GM23338 (cell line): ENCODE measurements at regions not wholly inside any gene's neighbourhood (a gene's known extent, or its start where the extent isn't known, plus 50 kb on each side); places are given as distances from the start of the nearest gene placed in this dataset.

Experiments
- ATAC-seq: fragments of 200-7000 bp; cut with Tn5 transposase; 3 replicates; pipeline ENCODE4 v1.9.1; 2020
- DNase-seq: peaks from one replicate; pipeline ENCODE4 v3.0.0-alpha.2; 2015; ENCODE audit warnings: low spot score
- H2AFZ ChIP-seq: fragments of 200-600 bp; sonication (generic); 2 replicates; pipeline ENCODE4 v1.8.0; 2016; ENCODE audit warnings: antibody characterized with exemption, mild to moderate bottlenecking, moderate library complexity
- H3F3A ChIP-seq: fragments of 200-600 bp; sonication (generic); replicated peaks from 2 replicates; pipeline ENCODE4 v1.8.0; 2017; ENCODE audit warnings: antibody characterized with exemption, mixed run types, low read depth
- H3K27ac ChIP-seq: fragments of 200-600 bp; sonication (generic); 2 replicates; pipeline ENCODE4 v1.6.1; 2016; ENCODE audit warnings: low read depth
- H3K27me3 ChIP-seq: fragments of 200-600 bp; sonication (generic); 2 replicates; pipeline ENCODE4 v1.8.0; 2016; ENCODE audit warnings: mild to moderate bottlenecking, mixed run types, moderate library complexity; ENCODE audit not compliant: insufficient read depth
- H3K36me3 ChIP-seq: fragments of 200-600 bp; sonication (generic); 2 replicates; pipeline ENCODE4 v1.8.0; 2016; ENCODE audit warnings: mild to moderate bottlenecking; ENCODE audit not compliant: insufficient read depth
- H3K4me1 ChIP-seq: fragments of 200-600 bp; sonication (generic); 2 replicates; pipeline ENCODE4 v1.8.0; 2016; ENCODE audit warnings: mild to moderate bottlenecking, moderate library complexity; ENCODE audit not compliant: insufficient read depth
- H3K4me2 ChIP-seq: fragments of 200-600 bp; sonication (generic); 2 replicates; pipeline ENCODE4 v1.7.1; 2017; ENCODE audit warnings: mixed run types
- H3K4me3 ChIP-seq: fragments of 200-600 bp; sonication (generic); 2 replicates; pipeline ENCODE4 v1.6.1; 2016; ENCODE audit warnings: mixed run types
- H3K79me2 ChIP-seq: fragments of 200-600 bp; sonication (generic); replicated peaks from 2 replicates; pipeline ENCODE4 v1.8.0; 2017; ENCODE audit warnings: mild to moderate bottlenecking; ENCODE audit not compliant: insufficient read depth
- H3K9me2 ChIP-seq: fragments of 200-600 bp; sonication (generic); 2 replicates; pipeline ENCODE4 v1.8.0; 2017; ENCODE audit not compliant: insufficient read depth
- H4K20me1 ChIP-seq: fragments of 200-600 bp; sonication (generic); replicated peaks from 2 replicates; pipeline ENCODE4 v1.8.0; 2017; ENCODE audit warnings: mild to moderate bottlenecking; ENCODE audit not compliant: insufficient read depth
- H3K27ac Mint-ChIP-seq: 2 replicates; pipeline ENCODE4 v1.8.0; 2020; ENCODE audit warnings: inconsistent platforms, mild to moderate bottlenecking, moderate library complexity, mixed read lengths
- H3K27me3 Mint-ChIP-seq: 3 replicates; pipeline ENCODE4 v1.8.0; 2022; ENCODE audit warnings: low read depth, mild to moderate bottlenecking, moderate library complexity, mixed read lengths, inconsistent platforms; ENCODE audit not compliant: insufficient read depth, poor library complexity
- H3K36me3 Mint-ChIP-seq: 3 replicates; pipeline ENCODE4 v1.8.0; 2021; ENCODE audit warnings: low read depth, mild to moderate bottlenecking, inconsistent platforms, moderate library complexity, mixed read lengths
- H3K4me1 Mint-ChIP-seq: 3 replicates; pipeline ENCODE4 v1.8.0; 2020; ENCODE audit warnings: mild to moderate bottlenecking, inconsistent platforms, mixed read lengths
- H3K4me3 Mint-ChIP-seq: 3 replicates; pipeline ENCODE4 v1.8.0; 2021; ENCODE audit warnings: moderate library complexity, mild to moderate bottlenecking, inconsistent platforms, mixed read lengths
- H3K9me3 Mint-ChIP-seq: 3 replicates; pipeline ENCODE4 v1.8.0; 2020; ENCODE audit warnings: moderate library complexity, mild to moderate bottlenecking, inconsistent platforms, mixed read lengths
- CREB1 ChIP-seq: fragments of 250-450 bp; sonication (Bioruptor Pico); IDR thresholded peaks from 2 replicates; pipeline ENCODE4 v1.5.0; 2020; ENCODE audit warnings: low read depth, mild to moderate bottlenecking, moderate library complexity
- CTCF ChIP-seq, 2 experiments: fragments of 200-600 bp in 1 of 2; sonication (generic) in 1 of 2; conservative IDR thresholded peaks; 2 replicates each; pipeline versions ENCODE4 v1.5.1 to v1.6.1; 2016 to 2017; ENCODE audit warnings: antibody characterized with exemption in 2 of 2, low read depth in 2 of 2, mild to moderate bottlenecking in 2 of 2, moderate library complexity in 1 of 2
- EZH2 ChIP-seq: fragments of 200-600 bp; sonication (generic); IDR thresholded peaks from one replicate; pipeline ENCODE4 v1.8.0; 2017; ENCODE audit warnings: antibody characterized with exemption, mild to moderate bottlenecking, low read depth; ENCODE audit not compliant: unreplicated experiment
- POLR2AphosphoS5 ChIP-seq: IDR thresholded peaks from 2 replicates; pipeline ENCODE4 v1.6.1; 2016; ENCODE audit warnings: antibody characterized with exemption, low read depth
- STAT1 ChIP-seq: IDR thresholded peaks from one replicate; pipeline ENCODE4 v1.6.1; 2016; ENCODE audit warnings: antibody characterized with exemption; ENCODE audit not compliant: unreplicated experiment
- ZNF114 ChIP-seq: fragments of 250-450 bp; sonication (Bioruptor Pico); IDR thresholded peaks from 2 replicates; pipeline ENCODE4 v1.5.0; 2020; ENCODE audit warnings: mild to moderate bottlenecking, moderate library complexity
- ZNF331 ChIP-seq: fragments of 250-450 bp; sonication (Bioruptor Pico); IDR thresholded peaks from 2 replicates; pipeline ENCODE4 v1.5.0; 2020; ENCODE audit warnings: low read depth, mild to moderate bottlenecking, moderate library complexity
- ZNF462 ChIP-seq: fragments of 250-450 bp; sonication (Bioruptor Pico); IDR thresholded peaks from 2 replicates; pipeline ENCODE4 v1.5.0; 2020; ENCODE audit warnings: mild to moderate bottlenecking, moderate library complexity

- TF ChIP-seq ZNF462, result no peak
- TF ChIP-seq ZNF114 (CRISPR knock-in tag), result no peak
- no peak for TF ChIP-seq CTCF (conservative IDR thresholded peaks at IDR 0.05; ENCODE audit: low read depth in 2 of 2)
- TF ChIP-seq ZNF331 (CRISPR knock-in tag), result no peak
- no peak for TF ChIP-seq CREB1
Observed at GRCh38 chr7:41900532-41900931, 197.6 kb upstream of the INHBA start (continued).

GRCh38 chr7:41899823-41900433 is 197.0 kb upstream of the INHBA start:
- Histone ChIP-seq H4K20me1 (no peaks in the 10 kb centered on the region), H3K27ac (no peak overlapping the region), H3K36me3 (no peaks in the 10 kb centered on the region), H3K4me2 (no peak overlapping the region), H3K4me3 (no peak overlapping the region), H3K27me3 (no peaks in the 10 kb centered on the region), H3K4me1 (peaks cover 6% of the 10 kb centered on the region; the same call in 1 of the 2 replicates), H2AFZ (no peak overlapping the region), H3F3A (no peaks in the 10 kb centered on the region), H3K79me2 (no peaks in the 10 kb centered on the region), H3K9me2 (no peaks in the 10 kb centered on the region)
- Mint-ChIP-seq H3K36me3 (peaks cover 7% of the 10 kb centered on the region; the same call in 2 of the 3 replicates), H3K4me3 (no peak overlapping the region), H3K9me3 (peaks cover 15% of the 10 kb centered on the region; the same call in 2 of the 3 replicates), H3K27me3 (no peaks in the 10 kb centered on the region), H3K27ac (no peak overlapping the region), H3K4me1 (peaks cover 13% of the 10 kb centered on the region)
- ATAC-seq, result no peak
- no peak for DNase-seq
- TF ChIP-seq ZNF331 (CRISPR knock-in tag) (no peak), CTCF (conservative IDR thresholded peaks at IDR 0.05; ENCODE audit: low read depth in 2 of 2) (no peak), EZH2 (no peak), ZNF114 (CRISPR knock-in tag) (no peak), POLR2AphosphoS5 (no peak), CREB1 (no peak), STAT1 (no peak)
